Activated naive CD4-positive, alpha-beta T cell treated with anti-CD3 and anti-CD28 coated beads for 36 hours (primary cell): ENCODE measurements at regions not wholly inside any gene's neighbourhood (a gene's known extent, or its start where the extent isn't known, plus 50 kb on each side); places are given as distances from the start of the nearest gene placed in this dataset.
"Not testable (repeated sequence)": the region's sequence is repeated elsewhere in the genome, so short reads cannot be mapped to it uniquely, and the experiment has no call there.

Experiments used
- CTCF ChIA-PET: fragments of 350-600 bp; sonication (Branson Sonifier 250); formaldehyde crosslinking; loops from one replicate; lab custom pipeline; 2021; ENCODE audit warnings: antibody characterized with exemption; lab: Charles Lee
- DNase-seq: peaks from one replicate; pipeline ENCODE4 v3.0.0-alpha.2; 2020
- H3K27ac Mint-ChIP-seq: one replicate; pipeline ENCODE4 v1.8.0; 2021; ENCODE audit warnings: mild to moderate bottlenecking, mixed read lengths
- H3K27me3 Mint-ChIP-seq: one replicate; pipeline ENCODE4 v1.8.0; 2021; ENCODE audit warnings: low read depth, mixed read lengths
- H3K36me3 Mint-ChIP-seq: one replicate; pipeline ENCODE4 v1.8.0; 2021; ENCODE audit warnings: low read depth, mixed read lengths
- H3K4me1 Mint-ChIP-seq: one replicate; pipeline ENCODE4 v1.8.0; 2021; ENCODE audit warnings: low read depth, mixed read lengths
- H3K4me3 Mint-ChIP-seq: one replicate; pipeline ENCODE4 v1.8.0; 2021; ENCODE audit warnings: mild to moderate bottlenecking, moderate library complexity, mixed read lengths
- H3K9me3 Mint-ChIP-seq: one replicate; pipeline ENCODE4 v1.8.0; 2021; ENCODE audit warnings: mixed read lengths
- intact Hi-C: fragments of 100-400 bp; cut with micrococcal nuclease; formaldehyde crosslinking; loops from one replicate; pipeline ENCODE4 v1.15.1; 2023

DNA sequence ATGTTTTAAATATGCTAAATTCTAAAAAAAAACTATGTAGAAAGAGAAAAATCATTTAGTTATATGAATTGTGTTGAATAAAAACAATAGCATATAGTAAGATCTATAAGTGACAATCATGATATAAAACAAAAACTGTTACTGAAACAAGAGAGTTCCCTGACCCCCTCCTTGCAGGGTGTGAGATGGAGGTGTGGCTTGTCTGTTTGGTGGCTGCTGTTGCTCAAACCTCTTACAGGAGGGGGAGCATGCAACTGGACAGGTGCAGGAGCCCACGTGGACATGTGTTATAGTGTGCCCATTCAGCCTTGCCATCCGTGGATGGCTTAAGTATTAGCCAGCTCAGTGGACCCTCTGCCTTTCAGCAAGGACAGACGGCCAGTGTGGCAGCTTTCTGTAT is 206.7 kb downstream of the MOXD1 start:
- Mint-ChIP-seq H3K36me3 (no peaks in the 10 kb centered on the region), H3K27ac (no peak overlapping the region), H3K4me3 (no peak overlapping the region), H3K9me3 (no peaks in the 10 kb centered on the region), H3K27me3 (no peaks in the 10 kb centered on the region), H3K4me1 (no peaks in the 10 kb centered on the region)
- intact Hi-C loops = no loop called here
- CTCF ChIA-PET = no interaction called here
- DNase-seq = no peak

DNA sequence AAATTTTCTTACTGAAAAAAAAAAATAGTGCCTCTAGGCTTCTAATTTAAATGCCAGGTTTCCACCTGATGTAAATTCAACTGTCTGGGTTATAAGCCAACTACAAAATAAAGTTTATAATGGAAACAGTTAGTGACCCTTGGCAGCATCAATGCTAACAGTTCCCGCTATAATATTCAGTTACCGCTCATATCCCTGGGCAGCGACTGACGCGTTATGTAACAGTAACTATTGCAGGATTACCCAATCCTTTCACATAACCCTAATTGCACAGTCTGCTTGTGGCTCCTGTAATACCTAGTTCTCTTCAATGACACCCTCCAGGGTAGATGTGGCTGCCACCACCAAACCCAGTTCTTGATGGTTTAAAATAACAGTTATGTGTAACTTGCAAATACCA is 208.6 kb downstream of the MOXD1 start:
- CTCF ChIA-PET = interaction anchor here (1.2 kb wide), 1 partner anchor 88 kb away, joined by 3 read pairs; no protein-coding TSS in a partner anchor
- no peak overlapping the region for H3K4me3 Mint-ChIP-seq

DNA sequence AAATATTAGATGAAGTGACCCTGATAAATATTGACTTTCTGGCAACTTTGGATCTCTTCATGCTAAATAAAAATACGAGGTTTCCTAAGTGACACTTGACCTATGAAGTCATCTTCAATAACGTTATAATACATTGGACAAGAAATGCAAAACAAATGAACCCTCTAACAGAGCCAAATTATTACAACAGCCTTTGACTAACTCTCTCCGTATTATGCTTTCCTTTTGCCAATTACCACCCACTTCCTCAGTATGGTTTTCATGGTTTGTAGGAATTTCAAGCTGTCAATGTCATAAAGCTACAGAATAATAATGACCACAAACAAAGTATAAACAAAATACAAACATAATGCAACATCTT is 210.5 kb downstream of the MOXD1 start:
- Mint-ChIP-seq H3K27me3 (no peaks in the 10 kb centered on the region), H3K4me3 (no peak overlapping the region), H3K9me3 (no peaks in the 10 kb centered on the region), H3K36me3 (no peaks in the 10 kb centered on the region), H3K27ac (no peak overlapping the region), H3K4me1 (no peaks in the 10 kb centered on the region)
- intact Hi-C loops = no loop called here
- CTCF ChIA-PET = no interaction called here
- DNase-seq = no peak

More for the DNA sequence above, 208.6 kb downstream of the MOXD1 start:
- Mint-ChIP-seq H3K36me3 (no peaks in the 10 kb centered on the region), H3K9me3 (no peaks in the 10 kb centered on the region), H3K27me3 (no peaks in the 10 kb centered on the region), H3K27ac (no peak overlapping the region), H3K4me1 (no peaks in the 10 kb centered on the region)
- no peak for DNase-seq
- intact Hi-C loops = no loop called here

DNA sequence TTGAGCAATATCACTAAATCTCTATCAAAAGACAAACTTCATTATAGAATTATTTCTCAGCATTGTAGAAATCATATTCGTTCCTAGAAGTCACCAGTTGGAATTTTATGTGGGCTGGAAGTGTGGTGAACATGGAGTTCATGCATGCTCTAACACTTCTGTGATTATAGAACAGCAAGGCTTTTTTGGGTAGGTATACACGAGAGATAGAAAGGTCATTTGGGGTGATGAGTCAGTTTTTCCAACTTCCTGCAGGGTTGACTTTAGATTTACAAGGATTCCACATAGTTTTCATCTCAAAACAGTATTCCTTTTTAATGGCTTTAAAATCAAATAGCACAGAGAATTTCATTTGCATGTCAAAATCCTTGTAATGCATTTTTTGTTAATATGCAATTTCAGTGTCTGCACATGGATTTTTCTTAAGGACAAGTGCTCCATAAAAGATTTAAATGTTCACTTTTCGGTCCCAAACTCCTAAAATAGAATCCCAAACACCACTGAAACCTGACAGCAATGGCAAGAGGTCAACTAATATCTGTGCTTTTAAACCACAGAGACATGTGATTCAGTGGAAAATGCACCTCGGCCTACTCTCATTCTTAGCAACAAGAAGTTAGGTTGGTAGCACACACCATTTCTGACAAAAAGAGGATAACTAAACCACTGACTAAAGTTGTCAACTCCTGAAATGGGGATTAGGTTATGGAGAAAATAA is 211.0 kb downstream of the MOXD1 start:
- Mint-ChIP-seq H3K9me3 (no peaks in the 10 kb centered on the region), H3K4me3 (no peak overlapping the region), H3K27me3 (no peaks in the 10 kb centered on the region), H3K36me3 (no peaks in the 10 kb centered on the region), H3K27ac (no peak overlapping the region), H3K4me1 (no peaks in the 10 kb centered on the region)
- CTCF ChIA-PET = no interaction called here
- intact Hi-C loops = no loop called here
- no peak for DNase-seq

DNA sequence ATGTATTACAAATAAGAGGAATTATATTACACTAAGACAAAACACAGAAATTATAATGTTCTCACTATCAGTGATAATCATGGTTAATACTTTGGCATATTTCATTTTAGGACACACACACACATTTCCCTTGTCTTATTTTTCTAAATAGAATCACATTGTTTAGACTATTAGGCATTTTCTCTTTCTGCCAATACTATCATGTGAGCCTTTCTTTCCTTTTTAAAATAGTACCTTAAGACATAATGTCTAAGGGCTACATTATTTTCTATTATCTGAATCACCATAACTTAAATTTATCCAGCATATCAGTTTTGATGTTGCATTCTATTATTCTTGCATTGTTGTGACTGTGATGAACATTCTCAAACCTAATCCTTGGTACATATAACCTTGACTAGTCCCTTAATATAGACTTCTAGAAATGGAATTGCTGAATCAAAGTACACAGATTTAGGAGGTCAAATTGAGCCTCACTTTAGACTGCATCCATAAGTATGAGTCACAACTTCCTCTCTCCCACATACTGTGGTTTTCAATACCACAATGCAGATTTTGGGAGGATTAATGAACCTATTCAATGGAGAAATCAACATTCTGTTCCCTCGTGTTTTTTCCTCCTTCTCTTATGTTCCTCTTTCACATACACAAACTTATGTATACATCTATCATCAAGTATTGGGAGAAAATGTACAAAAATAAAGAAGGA is 212.6 kb downstream of the MOXD1 start:
- intact Hi-C loops = no loop called here
- no peak overlapping the region for H3K27ac Mint-ChIP-seq
- H3K9me3 Mint-ChIP-seq = no peaks in the 10 kb centered on the region
- no peaks in the 10 kb centered on the region for H3K4me1 Mint-ChIP-seq
- H3K27me3 Mint-ChIP-seq = no peaks in the 10 kb centered on the region
- DNase-seq = no peak
- CTCF ChIA-PET = no interaction called here
- H3K36me3 Mint-ChIP-seq = no peaks in the 10 kb centered on the region
- no peak overlapping the region for H3K4me3 Mint-ChIP-seq

DNA sequence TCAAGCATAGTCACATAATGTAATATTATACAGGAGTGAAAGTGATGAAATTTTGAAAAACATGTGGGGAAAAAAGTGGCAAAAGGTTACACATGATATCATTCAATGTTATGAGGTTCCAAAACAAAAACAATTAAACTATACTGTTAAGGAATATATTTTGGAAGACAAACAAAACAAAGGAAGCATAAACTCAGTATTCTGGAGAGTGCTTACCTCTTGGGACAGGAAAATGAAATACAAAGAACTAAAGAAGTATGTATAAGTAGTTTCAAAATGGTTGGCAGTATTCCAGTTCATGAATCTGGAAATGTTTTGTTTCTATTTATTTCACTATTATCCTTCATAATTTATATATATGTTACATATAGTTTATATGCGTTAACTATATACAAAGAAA is 213.5 kb downstream of the MOXD1 start:
- Mint-ChIP-seq H3K4me1 (no peaks in the 10 kb centered on the region), H3K27ac (no peak overlapping the region), H3K36me3 (no peaks in the 10 kb centered on the region), H3K4me3 (no peak overlapping the region), H3K27me3 (no peaks in the 10 kb centered on the region), H3K9me3 (no peaks in the 10 kb centered on the region)
- no peak for DNase-seq
- intact Hi-C loops = no loop called here
- CTCF ChIA-PET = no interaction called here

DNA sequence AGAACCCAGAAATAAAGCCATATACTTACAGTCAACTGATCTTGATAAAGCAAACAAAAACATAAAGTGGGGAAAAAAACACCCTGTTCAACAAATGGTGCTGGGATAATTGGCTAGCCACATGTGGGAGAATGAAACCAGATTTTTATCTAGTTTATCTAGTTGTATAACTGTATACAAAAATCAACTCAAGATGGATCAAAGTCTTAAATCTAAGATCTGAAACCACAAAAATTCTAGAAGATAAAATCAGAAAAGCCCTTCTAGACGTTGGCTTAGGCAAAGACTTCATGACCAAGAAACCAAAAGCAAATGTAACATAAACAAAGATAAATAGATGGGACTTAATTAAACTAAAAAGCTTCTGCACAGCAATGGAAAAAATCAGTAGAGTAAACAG is 216.3 kb downstream of the MOXD1 start:
- H3K36me3 Mint-ChIP-seq, H3K27me3 Mint-ChIP-seq, H3K4me1 Mint-ChIP-seq, intact Hi-C loops, H3K4me3 Mint-ChIP-seq, H3K9me3 Mint-ChIP-seq, H3K27ac Mint-ChIP-seq, DNase-seq: not testable (repeated sequence)
- CTCF ChIA-PET = interaction anchor here (0.7 kb wide), 1 partner anchor 50 kb away, joined by 4 read pairs; no protein-coding TSS in a partner anchor

DNA sequence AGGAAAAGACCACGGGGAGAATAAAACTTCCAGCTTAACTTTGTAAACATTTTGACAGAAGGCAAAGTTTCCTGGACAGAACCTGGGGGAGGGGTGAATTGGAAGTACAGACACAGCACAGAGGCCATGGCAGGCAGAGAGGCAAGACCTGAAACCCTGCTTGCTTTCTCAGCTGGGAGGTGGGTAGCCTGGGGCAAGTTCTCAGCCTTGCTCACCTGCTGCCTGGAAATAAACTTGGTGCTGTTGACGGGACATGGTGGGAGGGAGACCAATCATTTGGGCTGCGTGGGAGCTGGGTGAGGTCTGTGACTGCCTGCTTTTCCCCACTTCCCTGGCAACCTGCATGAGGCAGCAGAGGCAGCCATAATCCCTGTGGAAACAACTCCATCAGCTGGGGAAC is 221.3 kb downstream of the MOXD1 start:
- no peak overlapping the region for H3K4me3 Mint-ChIP-seq
- H3K27ac Mint-ChIP-seq = no peak overlapping the region

DNA sequence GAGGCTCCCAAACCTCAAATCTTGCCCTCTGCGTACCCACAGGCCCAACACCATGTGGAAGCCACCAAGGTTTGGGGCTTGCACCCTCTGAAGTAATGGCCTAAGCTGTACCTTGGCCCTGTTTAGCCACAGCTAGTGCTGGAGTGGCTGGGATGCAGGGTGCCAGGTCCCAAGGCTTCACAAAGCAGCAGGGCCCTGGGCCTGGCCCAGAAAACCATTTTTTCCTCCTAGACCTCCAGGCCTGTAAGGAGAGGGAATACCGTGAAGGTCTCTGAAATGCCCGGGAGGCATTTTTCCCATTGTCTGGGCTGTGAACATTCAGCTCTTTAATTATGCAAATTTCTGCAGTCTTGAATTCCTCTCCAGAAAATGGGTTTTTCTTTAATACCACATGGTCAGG is 223.7 kb upstream of the CCN2 start:
- Mint-ChIP-seq H3K27ac (no peak overlapping the region), H3K4me1 (no peaks in the 10 kb centered on the region), H3K36me3 (no peaks in the 10 kb centered on the region), H3K27me3 (peaks cover 8% of the 10 kb centered on the region), H3K4me3 (no peak overlapping the region), H3K9me3 (peaks cover 14% of the 10 kb centered on the region)
- DNase-seq = no peak
- CTCF ChIA-PET = no interaction called here
- intact Hi-C loops = no loop called here

More for the DNA sequence above, 221.3 kb downstream of the MOXD1 start:
- H3K4me1 Mint-ChIP-seq = no peaks in the 10 kb centered on the region
- peaks cover 7% of the 10 kb centered on the region for H3K9me3 Mint-ChIP-seq
- H3K36me3 Mint-ChIP-seq = no peaks in the 10 kb centered on the region
- DNase-seq = no peak
- CTCF ChIA-PET = interaction anchor here (0.6 kb wide), 1 partner anchor 257 kb away, joined by 5 read pairs; no protein-coding TSS in a partner anchor
- peaks cover 5% of the 10 kb centered on the region for H3K27me3 Mint-ChIP-seq
- intact Hi-C loops = no loop called here

DNA sequence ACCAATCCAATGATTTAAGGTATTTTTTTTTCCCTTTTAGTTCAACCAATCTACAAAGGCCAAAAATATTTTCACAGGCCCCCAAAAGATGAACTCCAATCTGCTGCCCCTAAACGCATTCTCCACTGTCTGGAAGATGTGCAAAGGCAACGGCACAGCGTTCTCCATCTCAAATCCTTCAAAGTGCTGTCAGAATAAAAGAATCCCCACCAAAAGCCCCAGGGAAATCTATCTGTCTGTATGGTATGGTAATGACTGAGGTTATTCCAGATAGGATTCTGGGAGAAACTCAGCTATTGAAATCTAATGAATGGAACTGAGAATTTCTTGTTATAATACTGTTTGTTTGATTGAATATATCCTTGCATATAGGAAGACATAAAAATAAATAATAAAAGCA is 217.8 kb upstream of the CCN2 start:
- H3K9me3 Mint-ChIP-seq = peaks cover 3% of the 10 kb centered on the region
- CTCF ChIA-PET = no interaction called here
- H3K27ac Mint-ChIP-seq = no peak overlapping the region
- H3K4me1 Mint-ChIP-seq = no peaks in the 10 kb centered on the region
- intact Hi-C loops = no loop called here
- H3K4me3 Mint-ChIP-seq = no peak overlapping the region
- H3K36me3 Mint-ChIP-seq = no peaks in the 10 kb centered on the region
- peaks cover 3% of the 10 kb centered on the region for H3K27me3 Mint-ChIP-seq
- no peak for DNase-seq

DNA sequence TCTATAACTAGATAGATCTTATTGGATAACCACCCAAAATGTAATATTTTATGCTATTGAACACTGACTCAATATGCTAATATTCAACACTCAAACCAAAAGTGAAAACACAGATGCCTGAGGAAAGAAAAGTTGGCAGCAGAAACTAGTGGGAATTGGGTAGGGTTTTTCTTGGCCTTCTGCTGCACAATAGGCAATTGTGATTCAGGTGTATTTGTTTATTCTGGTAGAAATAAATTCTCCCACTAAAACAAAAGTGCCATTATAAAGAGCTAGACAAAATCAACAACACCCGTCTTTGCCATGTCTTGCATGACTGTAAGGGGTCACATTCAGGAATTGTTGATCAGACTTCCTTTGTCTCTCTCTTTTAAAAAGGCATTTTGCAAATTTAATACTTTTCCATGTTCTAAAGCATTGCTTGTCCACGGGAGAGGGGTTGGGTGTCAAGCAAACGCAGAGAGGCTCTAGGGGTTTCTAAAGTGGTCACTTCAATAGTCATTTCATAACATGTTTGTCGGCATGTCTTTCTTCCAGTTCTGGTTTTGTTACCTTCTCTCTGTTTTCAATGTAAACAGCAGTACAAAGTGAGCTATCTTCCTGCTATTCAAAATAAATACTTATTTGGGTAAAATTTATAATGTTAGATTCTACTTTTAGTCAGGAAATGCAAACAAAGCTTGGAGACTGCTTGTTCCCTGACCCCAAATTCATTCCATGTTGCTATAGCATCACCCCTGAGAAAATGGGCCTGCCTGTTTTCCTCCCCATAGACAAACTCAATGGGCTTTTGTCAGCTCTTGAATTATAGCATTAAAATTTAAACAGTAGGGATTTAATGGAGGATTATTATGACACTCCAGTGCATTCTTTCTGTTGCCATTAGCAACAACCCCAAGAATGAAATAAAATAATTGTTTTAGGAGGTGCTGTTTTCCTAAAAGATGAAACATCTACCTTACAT is 217.0 kb upstream of the CCN2 start:
- no peaks in the 10 kb centered on the region for H3K27me3 Mint-ChIP-seq
- H3K27ac Mint-ChIP-seq = no peak overlapping the region
- H3K4me3 Mint-ChIP-seq = no peak overlapping the region
- no peaks in the 10 kb centered on the region for H3K36me3 Mint-ChIP-seq
- no peak for DNase-seq
- H3K9me3 Mint-ChIP-seq = no peaks in the 10 kb centered on the region
- no peaks in the 10 kb centered on the region for H3K4me1 Mint-ChIP-seq
- CTCF ChIA-PET = no interaction called here
- intact Hi-C loops = no loop called here

DNA sequence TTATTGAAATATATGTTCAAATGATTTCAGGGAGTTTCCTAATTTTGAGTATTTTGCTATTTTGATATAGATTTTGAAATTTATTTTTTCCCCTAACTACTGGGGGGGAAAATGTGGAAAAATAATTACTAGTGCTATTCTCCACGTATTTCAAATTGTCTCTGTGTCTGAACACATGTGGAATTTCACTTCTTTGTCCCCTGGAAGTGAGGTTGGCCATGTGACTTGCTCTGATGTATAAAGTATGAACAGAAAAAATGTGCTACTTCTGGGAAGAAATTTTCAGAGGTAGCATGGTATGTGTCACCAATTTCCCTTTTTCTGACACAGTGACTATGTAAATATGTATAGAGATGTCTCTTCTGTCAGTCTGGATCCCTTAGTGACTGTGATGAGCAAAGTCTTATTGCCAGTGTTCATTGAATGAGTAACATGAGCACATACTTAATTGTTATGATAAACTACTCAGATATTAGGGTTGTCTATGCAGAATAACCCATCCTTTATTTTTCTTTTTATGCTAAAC is 215.4 kb upstream of the CCN2 start:
- DNase-seq = no peak
- CTCF ChIA-PET = no interaction called here
- intact Hi-C loops = no loop called here
- no peak overlapping the region for H3K4me3 Mint-ChIP-seq
- H3K36me3 Mint-ChIP-seq = no peaks in the 10 kb centered on the region
- H3K27ac Mint-ChIP-seq = no peak overlapping the region
- no peaks in the 10 kb centered on the region for H3K4me1 Mint-ChIP-seq
- H3K27me3 Mint-ChIP-seq = no peaks in the 10 kb centered on the region
- no peaks in the 10 kb centered on the region for H3K9me3 Mint-ChIP-seq
